Bone marrow (tissue), 2 donors: ENCODE measurements at regions not wholly inside any gene's neighbourhood (a gene's known extent, or its start where the extent isn't known, plus 50 kb on each side); places are given as distances from the start of the nearest gene placed in this dataset.

Experiments
- DNase-seq, 2 donors: peaks; one replicate each; lab custom pipeline; 2025; lab: John Stamatoyannopoulos, UW

DNA sequence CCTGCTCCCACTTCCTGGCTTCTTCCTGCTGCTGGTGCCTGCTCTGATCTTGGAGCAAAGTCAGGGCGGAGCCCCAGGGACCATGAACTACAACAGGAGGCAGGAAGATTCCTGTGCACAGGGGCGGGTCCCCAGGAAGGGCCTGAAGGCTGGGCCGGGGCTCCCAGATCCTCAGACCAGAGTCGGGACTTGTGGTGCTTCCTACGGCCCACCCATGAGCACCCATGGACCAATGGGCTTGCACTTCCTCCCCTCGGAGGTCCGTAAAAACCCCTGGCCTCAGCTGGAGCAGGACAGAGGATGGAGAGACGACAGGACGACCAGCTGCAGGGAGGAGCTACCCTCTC is 1287.1 kb downstream of the TMEM121 start:
- DNase-seq = no peak

DNA sequence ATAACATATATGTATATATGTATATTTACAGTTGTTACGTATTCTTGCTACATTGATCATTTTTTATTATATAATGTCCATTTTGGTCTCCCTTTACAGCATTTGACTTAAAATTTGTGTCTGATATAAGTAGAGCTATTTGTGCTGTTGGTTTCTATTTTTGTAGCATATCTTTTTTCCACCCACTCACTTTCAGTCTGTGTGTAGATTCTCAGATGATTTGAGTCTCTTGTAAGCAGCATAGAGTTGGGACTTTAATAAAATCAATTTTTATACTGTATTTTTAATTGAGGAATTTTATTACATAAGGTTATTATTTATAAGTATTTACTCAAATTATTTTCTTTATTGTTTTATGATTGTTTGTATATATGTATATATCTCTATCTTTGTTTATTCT is 1293.7 kb downstream of the TMEM121 start:
- no peak for DNase-seq

DNA sequence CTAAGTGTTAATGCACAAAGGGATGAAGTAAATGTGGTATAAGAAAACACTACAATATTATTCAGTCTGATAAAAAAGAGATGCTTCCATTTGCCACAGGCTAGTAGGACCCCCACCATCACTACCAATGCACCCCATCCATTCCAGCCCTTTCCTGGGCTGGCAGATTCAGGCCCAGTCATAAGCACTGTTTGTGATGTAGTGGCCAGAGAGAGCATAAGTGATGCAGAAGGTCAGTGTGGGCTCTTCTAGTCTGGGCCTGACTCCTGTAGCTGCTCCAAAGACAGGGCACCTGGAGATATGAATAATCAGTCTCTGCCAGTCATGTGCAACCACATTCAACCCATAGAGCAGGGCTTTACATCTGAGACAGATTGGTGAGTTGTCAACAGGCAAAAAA is 1294.7 kb downstream of the TMEM121 start:
- no peak for DNase-seq

DNA sequence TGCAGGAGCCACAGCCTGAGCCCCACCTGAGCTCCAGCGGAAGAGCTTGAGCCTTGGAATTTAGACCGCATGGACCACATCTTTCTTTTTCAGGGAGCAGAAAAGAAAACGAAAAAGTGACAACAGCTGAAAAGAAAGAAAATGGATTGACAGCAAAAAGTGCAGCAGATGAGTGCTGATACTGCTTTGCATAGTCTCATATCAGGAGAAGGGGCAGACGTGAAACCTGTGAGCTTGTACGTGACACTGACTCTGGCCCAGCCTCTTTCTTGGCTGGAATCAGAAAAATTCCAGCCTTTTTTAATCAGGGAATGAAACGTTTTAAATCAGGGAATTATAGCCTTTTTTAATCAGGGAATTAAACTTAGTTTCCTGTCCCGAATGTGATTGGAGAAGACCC is 1296.5 kb downstream of the TMEM121 start:
- DNase-seq = no peak

DNA sequence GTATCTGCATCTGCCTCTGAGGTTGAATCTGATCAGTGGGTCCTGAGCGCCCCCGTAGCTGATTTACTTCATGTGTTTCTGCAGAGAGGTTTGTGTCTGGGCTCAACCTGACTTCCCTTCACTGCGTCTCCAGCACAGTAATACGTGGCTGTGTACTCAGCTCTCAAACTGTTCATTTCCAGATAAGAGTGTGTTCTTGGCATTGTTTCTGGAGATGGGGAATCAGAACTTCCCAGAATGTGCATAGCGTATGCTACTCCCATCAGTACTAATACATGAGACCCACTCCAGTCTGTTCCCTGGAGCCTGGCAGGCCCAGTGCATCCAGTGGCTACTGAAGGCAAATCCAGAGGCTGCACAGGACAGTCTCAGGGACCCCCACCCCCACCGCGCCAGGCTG is 1297.2 kb downstream of the TMEM121 start:
- no peak for DNase-seq

DNA sequence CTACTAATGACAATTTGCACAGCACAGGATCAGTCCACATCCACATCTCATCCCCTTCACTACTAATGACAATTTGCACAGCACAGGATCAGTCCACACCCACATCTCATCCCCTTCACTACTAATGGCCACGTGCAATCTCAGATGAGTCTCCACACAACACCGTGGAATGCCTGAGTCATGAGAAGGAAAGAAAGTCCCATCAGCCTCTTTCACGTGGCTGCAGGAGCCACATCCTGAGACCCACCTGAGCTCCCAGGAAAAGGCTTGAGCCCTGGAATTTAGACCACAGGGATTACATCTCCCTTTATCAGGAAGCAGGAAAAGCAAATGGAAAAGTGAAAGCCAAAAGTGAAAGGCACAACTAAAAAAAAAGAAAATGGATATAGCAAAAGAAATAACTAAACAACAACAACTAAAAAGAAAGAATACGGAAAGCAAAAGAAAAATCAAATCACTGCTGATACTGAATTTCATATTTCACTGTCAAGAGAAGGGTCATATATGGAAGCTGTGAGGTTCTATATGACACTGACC is 1300.5 kb downstream of the TMEM121 start:
- no peak for DNase-seq

DNA sequence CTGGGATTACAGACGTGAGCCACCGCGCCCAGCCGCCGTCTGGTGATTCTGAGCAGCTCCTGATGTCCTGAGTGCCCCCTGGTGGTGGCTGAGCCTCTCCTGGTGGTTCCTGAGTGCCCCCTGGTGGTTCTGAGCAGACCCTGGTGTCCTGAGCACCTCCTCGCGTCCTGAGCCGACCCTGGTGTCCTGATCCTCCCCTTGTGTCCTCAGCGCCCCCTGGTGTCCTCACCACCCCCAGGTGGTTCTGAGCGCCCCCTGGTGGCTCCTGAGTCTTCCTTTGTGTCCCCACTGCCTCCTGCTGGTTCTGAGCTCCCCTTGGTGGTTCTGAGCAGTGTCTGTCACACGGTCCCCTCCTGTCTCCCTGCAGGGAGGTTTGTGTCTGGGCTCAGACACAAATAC is 1304.9 kb downstream of the TMEM121 start:
- DNase-seq = no peak

DNA sequence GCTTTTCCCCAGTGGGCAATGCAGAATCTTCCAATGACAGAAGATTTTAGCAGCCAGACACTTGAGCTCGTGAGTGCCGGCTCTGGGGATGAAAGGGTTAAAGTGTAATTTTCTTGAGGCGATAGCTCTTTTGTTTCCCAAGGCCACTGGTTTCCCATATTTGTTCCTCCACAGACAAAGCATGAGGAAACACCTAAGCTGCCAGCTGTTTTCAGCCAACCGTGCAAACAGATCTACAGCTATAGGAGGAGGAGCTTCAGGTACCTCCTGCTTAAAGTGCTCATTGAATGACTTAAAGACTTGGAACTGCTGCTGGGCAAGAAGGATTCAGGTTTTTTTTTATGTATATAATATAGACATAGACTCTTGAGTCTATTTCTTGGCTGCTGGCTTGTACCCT is 1311.5 kb downstream of the TMEM121 start:
- no peak for DNase-seq

DNA sequence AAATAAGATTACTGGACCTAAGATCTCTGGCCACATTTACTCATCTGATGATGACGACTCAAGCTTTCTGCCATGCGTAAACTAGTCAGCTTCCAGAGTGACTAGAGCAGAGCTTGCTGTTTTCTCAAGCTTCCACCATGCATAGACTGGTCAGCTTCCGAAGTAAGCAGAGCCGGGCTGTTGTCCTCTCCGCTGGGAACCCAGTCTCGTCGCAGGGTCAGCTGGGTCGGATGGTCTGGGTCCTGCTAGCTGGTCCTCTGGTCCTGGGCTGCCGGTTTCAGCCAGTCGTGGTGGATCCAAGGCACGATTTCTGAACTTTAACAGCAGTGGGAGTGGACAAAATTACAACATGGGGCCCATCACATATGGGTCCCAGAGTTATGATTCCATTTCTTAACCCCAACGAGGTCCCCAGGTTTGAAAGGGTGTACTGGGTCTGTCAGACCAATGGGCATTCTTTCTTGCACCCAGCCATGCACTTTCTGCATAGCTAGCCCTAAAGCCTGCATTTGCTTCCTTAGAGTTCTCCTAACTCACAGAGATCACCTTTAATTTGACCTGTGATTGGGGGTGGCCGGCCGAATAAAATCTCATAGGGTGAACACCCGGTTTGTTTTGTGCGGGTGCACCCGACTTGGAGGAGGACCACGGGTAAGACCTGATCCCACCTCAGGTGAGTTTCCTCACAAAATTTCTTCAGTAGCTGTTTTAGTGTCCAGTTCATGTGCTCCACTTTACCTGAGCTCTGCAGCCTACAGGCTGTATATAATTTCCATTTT is 1312.8 kb downstream of the TMEM121 start:
- DNase-seq = no peak

DNA sequence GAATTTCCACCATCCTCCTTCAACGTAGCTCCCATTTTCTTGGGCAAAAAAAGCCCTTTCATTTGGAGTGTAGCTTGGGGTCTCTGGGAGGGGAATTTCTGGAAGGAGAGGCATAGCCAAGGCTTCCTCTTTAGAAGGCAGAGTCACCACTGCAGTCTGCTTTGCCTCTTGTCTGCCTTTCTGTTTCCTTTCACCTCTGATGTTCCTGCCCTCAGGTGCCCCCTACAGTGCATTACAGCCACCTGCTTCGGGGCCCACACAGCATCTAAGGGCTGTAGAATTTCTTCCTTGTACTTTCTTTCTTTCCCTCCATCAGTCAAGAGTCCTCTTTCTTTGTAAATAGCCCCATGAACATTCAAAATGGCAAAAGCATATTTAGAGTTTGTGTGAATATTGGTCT is 1313.9 kb downstream of the TMEM121 start:
- DNase-seq = no peak

DNA sequence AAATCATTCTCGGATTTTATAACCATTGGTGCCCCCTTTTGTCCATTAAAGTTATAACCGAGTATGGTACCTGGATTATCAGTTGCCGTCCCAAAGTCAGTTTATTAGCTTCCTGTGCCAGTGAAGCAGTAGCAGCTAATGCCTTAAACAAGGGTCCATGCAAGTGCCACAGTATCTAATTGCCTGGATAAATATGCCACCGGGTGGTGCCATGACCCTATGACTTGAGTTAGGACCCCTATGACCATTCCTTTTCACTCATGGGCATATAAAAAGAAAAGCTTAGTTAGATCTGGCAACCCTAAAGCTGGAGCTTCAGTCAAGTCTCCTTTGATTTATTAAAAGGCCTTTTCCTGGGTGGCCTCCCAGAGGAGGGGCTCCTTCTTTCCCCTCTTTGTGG is 1314.6 kb downstream of the TMEM121 start:
- DNase-seq = no peak

DNA sequence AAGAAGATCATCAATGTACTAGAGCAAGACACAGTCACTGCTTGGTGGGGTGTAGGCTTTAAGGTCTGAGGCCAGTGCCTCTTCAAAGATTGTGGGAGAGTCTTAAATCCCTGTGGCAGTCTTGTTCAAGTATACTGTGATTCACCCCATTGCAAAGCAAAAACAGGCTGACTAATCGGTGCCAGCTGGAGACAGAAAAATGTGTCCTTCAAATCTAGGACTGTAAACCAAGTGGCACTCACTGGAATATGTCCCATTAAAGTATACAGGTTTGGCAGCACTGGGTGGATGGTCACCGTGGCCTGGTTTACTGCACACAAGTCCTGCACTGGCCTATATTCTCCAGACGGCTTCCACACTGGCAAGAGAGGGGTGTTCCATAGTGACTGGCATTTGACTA is 1315.3 kb downstream of the TMEM121 start:
- no peak for DNase-seq

DNA sequence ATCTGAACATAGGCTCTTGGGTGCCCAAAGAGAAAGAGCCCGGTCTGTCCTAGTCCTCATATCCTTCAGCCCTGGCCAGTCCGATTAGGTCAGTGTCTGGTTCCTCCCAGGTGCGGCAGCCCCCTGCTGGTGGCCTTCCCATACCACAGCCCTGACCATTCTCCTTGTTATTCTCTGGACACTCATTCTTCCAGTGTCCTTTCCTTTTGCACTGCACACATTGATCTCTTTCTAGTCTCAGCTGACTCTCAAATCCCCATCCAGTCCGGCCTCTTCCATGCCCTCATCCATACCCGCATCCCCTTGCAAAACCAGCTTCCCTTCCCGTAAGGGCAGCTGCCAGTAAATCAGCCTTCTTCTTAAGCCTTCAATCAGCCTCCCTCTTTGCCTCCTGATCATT is 1316.3 kb downstream of the TMEM121 start:
- no peak for DNase-seq

DNA sequence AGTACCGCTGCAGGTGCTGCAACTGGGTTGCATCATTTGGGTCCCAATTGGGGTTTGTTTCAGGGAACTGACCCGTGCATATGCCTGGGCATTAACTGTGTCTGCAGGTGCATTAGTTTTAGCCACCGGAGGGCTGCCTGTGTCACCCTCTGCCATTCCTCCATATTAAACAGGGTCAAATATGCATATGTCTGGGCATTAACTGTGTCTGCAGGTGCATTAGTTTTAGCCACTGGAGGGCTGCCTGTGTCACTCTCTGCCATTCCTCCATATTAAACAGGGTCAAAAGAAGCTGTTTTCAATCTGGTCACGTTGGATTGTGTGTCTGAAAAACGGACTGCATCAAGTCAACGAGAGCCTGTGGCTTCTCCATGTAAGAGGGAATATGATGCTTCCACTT is 1317.0 kb downstream of the TMEM121 start:
- no peak for DNase-seq

DNA sequence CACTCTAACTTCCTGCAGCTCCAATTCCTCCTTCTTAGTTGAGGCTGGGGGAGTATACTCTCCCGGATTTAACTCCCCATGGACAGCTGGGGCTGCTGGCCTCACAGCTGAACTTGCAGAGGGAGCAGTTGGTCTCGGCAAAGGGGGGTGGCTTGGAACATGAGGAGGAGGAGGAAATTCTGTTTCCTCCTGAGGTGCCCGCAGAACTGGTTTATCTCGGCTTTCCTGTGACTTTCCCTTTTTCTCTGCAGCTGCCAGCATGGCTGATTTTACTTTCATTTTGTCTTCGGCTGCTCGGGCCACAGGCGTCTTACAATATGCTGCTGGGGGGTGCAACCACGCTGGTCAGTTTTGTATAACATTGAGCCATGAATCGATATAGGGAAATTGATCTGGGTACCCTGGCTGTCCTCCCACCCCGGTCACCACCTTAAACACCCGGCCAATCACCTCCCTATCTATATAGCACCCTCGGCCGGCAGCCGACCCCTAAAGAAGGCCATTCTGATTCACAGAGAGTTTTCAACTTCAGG is 1317.6 kb downstream of the TMEM121 start:
- DNase-seq = peak in 1 of 2 donors; percentile 56

DNA sequence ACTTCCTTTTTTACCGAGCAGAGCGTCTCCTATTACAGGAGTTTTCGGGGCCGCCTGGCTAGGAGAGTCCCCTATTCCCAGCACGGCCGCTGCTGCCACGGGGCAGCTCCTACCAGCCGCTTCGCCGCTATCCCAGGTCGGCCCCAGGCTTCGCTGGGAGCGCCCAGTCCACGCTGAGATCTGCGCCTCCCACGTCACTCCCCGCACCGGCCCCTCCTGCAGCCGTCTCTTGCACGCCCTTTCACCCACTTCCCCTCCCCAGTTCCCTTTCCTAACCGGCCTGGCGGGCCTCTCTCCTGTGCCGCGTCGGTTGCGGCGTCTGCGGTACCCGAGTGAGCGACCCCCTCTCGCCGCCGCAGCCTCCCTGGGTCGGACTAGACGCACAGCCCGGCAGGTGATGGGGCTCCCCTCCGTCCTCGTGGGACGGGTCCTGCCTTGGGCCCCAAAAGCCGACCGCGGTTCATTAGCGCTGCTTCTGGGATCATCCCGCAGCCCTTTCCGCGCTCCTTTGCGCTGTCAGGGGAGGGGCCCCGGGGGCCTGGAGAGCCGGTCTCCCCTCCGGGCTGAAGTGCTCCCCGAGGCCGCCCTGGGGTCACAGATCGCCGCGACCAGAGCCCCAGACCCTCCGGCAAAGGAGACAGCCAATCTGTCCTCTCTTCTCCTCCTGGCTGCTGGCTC is 1318.4 kb downstream of the TMEM121 start:
- peak; percentile 59 to 65 for DNase-seq

DNA sequence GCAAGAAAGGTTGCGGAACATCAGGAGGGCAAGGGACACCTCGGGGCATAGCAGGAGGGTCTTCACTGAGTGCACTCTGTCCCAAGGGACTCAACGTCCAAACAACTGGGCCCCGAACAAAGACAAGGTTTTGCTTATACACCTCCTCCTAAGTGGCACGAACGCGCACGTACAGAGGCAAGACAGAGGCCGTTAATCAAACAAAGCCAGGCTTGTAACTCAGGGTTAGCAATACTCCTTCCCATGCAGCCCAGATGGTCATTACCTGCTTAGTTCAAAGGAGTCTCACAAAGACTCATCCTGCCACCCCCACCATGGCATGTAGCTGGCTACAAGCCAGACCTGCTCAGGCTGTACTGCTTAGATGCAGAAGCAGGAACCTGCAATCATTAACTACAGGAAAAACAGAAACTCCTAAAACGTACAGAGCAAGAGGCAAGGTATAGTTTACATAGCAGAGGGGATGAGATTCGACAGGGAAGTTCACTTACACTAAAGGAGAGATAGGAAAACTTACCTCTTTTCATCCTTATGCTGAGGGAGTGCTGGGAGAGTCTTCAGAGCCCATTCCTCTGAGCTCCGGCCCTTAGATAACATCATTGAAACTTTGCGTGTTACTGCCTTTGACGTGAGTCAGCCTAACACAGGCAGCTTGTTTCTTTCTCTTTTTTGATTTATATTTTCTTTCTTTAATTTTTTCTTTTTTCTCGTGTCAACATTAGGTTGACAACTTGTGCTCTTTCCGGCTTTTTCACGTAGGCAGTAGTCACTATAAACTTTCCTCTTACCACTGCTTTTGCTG is 1319.1 kb downstream of the TMEM121 start:
- DNase-seq = peak in 1 of 2 donors; percentile 51

DNA sequence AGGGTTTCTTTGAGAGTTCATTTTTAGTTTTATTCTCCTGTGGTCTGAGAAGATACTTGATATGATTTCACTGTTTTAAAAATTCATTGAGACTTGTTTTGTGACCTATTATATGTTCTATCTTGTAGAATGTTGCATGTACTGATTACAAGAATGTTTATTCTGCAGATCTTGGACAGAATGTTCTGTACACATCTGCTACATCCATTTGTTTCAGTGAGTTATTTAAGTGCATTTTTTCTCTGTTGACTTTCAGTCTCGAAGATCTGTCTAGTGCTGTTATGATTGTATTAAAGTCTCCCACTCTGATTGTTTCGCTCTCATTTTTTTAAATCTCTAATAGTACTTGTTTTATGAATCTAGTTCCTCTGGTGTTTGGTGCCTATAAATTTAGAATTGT is 1319.8 kb downstream of the TMEM121 start:
- no peak for DNase-seq

DNA sequence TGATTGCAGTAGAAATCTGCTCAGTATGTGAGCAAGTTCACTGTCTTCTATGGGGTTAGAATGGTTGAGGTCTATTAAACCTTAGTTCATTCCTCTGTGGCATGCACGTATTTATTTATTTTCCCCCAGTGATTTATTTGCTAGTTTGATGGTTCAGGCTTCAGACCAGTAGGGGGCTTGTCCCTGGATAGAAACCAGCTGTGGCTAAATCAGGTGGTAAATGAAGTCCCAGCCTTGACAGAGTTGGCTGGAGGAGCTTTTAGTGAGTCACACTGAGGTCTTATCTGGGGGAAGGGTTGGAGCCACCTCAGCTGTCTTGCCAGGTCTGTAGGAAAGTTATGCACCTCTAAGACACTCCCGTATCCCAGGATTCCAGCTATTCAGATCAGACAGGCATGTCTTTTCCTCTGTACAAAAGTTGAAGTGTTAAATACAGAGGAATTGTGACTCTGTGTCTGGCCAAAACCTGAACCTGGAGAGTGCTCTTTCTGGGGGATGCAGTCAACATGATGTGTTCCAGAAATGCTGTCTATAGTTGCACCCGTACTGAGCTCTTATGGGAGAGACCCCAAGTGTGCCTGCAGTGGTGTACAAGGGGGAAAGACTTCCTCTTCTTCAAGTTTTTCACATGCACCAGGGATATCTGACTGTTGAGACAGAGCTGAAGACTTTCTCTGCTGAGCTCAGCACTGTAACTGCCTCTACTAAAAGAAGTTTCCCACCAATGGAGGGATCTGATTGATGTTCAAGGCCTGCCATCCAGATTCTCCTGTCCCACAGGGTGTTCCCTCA is 1322.1 kb downstream of the TMEM121 start:
- DNase-seq = peak in 1 of 2 donors; percentile 72

DNA sequence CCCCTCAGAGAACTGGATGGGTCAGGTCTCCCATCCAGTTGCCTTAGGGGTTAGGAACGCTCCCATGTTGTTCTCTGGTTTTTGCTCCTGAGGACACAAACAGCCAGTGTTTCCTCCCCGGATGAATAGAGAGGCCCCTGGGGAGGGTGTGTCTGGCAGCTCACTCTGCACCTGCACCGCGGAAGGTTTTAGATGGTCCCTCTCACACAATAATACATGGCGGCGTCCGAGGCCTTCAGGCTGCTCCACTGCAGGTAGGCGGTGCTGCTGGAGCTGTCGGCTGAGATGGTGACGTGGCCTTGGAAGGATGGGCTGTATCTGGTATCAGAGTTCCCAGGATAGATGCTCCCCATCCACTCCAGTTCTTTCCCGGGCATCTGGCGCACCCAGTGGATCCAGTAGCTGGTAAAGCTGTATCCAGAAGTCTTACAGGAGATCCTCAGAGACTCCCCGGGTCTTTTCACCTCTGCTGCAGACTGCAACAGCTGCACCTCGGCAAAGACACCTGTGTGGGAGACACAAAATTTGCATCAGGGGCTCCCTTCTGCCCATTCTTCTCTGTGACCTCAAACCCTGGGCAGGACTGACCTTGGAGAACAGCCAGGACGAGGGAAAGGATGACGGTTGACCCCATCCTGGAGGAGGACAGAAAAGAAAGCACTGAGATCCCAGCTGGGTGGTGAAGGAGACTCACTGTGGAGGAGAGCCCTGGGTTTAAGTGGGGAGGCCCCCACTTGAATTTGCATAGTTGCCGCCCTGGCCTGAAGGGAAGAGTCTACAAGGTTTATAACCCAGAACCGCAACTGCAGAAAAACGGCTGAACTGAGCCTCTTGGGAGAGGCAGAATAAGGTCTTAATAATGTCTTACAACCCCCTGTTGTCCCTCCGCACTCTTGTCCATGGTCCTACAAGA is 1324.8 kb downstream of the TMEM121 start:
- DNase-seq = no peak
